Endothelial cell (in vitro differentiated cells): ENCODE measurements at regions not wholly inside any gene's neighbourhood (a gene's known extent, or its start where the extent isn't known, plus 50 kb on each side); places are given as distances from the start of the nearest gene placed in this dataset.

Source experiments
- DNase-seq: peaks from one replicate; pipeline ENCODE4 v3.0.0; 2021; ENCODE audit warnings: low spot score
- H3K27ac Mint-ChIP-seq: one replicate; pipeline ENCODE4 v1.8.0; 2021; ENCODE audit warnings: mixed read lengths, inconsistent platforms; ENCODE audit not compliant: unreplicated experiment
- H3K27me3 Mint-ChIP-seq: one replicate; pipeline ENCODE4 v1.8.0; 2021; ENCODE audit warnings: mild to moderate bottlenecking, moderate library complexity, mixed read lengths, inconsistent platforms; ENCODE audit not compliant: unreplicated experiment
- H3K36me3 Mint-ChIP-seq: one replicate; pipeline ENCODE4 v1.8.0; 2021; ENCODE audit warnings: mild to moderate bottlenecking, low read depth, mixed read lengths, inconsistent platforms; ENCODE audit not compliant: unreplicated experiment
- H3K4me1 Mint-ChIP-seq: one replicate; pipeline ENCODE4 v1.8.0; 2021; ENCODE audit warnings: mild to moderate bottlenecking, mixed read lengths, inconsistent platforms; ENCODE audit not compliant: unreplicated experiment
- H3K4me3 Mint-ChIP-seq: one replicate; pipeline ENCODE4 v1.8.0; 2021; ENCODE audit warnings: mild to moderate bottlenecking, mixed read lengths, inconsistent platforms; ENCODE audit not compliant: unreplicated experiment
- H3K9me3 Mint-ChIP-seq: one replicate; pipeline ENCODE4 v1.8.0; 2021; ENCODE audit warnings: mixed read lengths, inconsistent platforms; ENCODE audit not compliant: unreplicated experiment
- TF ChIP-seq, protein P1 (sequence below): fragments of 200-600 bp; sonication (generic); IDR thresholded peaks from one replicate; pipeline ENCODE4 v1.5.0; 2021; ENCODE audit warnings: antibody characterized with exemption; ENCODE audit not compliant: unreplicated experiment

- no peaks in the 10 kb centered on the region for H3K36me3 Mint-ChIP-seq
- no peaks in the 10 kb centered on the region for H3K9me3 Mint-ChIP-seq
- no peaks in the 10 kb centered on the region for H3K27me3 Mint-ChIP-seq
- H3K4me1 Mint-ChIP-seq: peaks cover 4% of the 10 kb centered on the region
- no peak for DNase-seq
- no peak overlapping the region for H3K4me3 Mint-ChIP-seq
- no peak overlapping the region for H3K27ac Mint-ChIP-seq
- TF ChIP-seq, protein P1, sequence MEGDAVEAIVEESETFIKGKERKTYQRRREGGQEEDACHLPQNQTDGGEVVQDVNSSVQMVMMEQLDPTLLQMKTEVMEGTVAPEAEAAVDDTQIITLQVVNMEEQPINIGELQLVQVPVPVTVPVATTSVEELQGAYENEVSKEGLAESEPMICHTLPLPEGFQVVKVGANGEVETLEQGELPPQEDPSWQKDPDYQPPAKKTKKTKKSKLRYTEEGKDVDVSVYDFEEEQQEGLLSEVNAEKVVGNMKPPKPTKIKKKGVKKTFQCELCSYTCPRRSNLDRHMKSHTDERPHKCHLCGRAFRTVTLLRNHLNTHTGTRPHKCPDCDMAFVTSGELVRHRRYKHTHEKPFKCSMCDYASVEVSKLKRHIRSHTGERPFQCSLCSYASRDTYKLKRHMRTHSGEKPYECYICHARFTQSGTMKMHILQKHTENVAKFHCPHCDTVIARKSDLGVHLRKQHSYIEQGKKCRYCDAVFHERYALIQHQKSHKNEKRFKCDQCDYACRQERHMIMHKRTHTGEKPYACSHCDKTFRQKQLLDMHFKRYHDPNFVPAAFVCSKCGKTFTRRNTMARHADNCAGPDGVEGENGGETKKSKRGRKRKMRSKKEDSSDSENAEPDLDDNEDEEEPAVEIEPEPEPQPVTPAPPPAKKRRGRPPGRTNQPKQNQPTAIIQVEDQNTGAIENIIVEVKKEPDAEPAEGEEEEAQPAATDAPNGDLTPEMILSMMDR: no peak
Observed at GRCh38 chr4:42724451-42724850, 67.5 kb upstream of the ATP8A1 start.

DNA sequence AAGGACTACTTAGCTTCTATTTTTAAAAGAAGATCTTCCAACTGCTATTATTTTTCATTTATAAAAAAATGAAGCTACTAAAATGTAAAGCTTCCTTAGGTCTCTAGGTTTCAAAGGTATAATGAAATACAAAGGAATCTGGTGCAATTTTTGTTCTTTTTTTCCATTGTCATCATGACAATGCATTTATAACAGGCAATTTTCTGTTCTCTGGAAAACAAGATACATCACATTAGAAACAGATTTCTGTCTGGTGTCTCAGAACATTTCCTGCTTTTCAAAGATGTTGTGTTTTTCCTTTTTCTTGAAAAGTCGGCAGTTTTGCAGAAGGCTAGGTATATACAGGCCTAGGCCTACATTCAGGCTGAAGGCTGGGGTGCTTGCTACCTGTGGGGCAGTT is 63.6 kb upstream of the ATP8A1 start:
- peaks cover 6% of the 10 kb centered on the region for H3K4me1 Mint-ChIP-seq
- no peak overlapping the region for H3K27ac Mint-ChIP-seq
- no peaks in the 10 kb centered on the region for H3K27me3 Mint-ChIP-seq
- no peak overlapping the region for H3K4me3 Mint-ChIP-seq
- TF ChIP-seq, protein P1: no peak
- H3K36me3 Mint-ChIP-seq: no peaks in the 10 kb centered on the region
- H3K9me3 Mint-ChIP-seq: no peaks in the 10 kb centered on the region
- no peak for DNase-seq

DNA sequence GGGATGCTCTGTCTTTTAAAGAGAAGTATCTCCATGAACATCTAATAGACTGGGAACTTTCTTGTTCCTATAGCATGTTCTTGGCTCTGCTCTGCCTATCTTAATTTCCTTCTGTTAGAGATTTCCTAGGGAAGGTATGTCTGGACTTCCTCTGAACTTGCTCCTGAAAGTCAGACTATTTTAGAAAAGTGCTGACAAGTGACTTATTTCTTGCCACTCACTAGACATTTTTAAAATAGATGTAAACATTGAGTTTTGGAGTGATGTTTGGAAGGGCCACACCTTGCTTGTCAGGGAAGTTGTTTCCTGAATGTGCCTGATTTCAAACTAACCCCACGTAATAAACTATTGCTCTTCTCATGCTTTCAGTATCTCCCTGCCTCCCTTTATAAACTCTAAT is 62.4 kb upstream of the ATP8A1 start:
- peaks cover 6% of the 10 kb centered on the region for H3K4me1 Mint-ChIP-seq
- TF ChIP-seq, protein P1: no peak
- no peaks in the 10 kb centered on the region for H3K36me3 Mint-ChIP-seq
- no peak overlapping the region for H3K4me3 Mint-ChIP-seq
- H3K27ac Mint-ChIP-seq: no peak overlapping the region
- no peak for DNase-seq
- no peaks in the 10 kb centered on the region for H3K27me3 Mint-ChIP-seq
- H3K9me3 Mint-ChIP-seq: no peaks in the 10 kb centered on the region

DNA sequence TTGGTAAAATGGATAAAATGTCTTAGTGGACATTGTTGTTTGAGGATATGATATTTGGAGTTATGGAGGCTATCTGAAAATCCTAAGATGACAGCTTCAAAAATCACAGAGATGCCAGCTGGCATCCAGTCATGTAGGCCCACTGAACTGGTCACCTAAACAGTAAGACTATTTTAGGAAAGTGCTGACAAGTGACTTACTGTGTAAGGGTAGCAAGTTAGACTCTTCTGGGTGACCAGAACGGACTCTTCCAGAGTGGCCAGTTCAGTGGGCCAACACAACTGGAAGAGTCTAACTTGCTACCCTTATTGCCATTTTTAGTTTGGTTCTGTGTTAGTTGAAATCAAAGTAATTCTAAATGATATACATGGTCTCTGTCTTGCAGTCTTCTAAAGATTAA is 61.4 kb upstream of the ATP8A1 start:
- Mint-ChIP-seq H3K4me1 (peaks cover 6% of the 10 kb centered on the region), H3K4me3 (no peak overlapping the region), H3K36me3 (no peaks in the 10 kb centered on the region), H3K27ac (no peak overlapping the region), H3K27me3 (no peaks in the 10 kb centered on the region), H3K9me3 (no peaks in the 10 kb centered on the region)
- DNase-seq: no peak
- TF ChIP-seq, protein P1: no peak

- no peak overlapping the region for H3K27ac Mint-ChIP-seq
- no peaks in the 10 kb centered on the region for H3K9me3 Mint-ChIP-seq
- no peaks in the 10 kb centered on the region for H3K27me3 Mint-ChIP-seq
- no peak for DNase-seq
- TF ChIP-seq, protein P1: no peak
- H3K4me3 Mint-ChIP-seq: no peak overlapping the region
- H3K4me1 Mint-ChIP-seq: peaks cover 6% of the 10 kb centered on the region
- no peaks in the 10 kb centered on the region for H3K36me3 Mint-ChIP-seq
Observed at GRCh38 chr4:42716996-42717395, 60.1 kb upstream of the ATP8A1 start.
